Medulla oblongata (tissue), 1 donor: ENCODE measurements at regions not wholly inside any gene's neighbourhood (a gene's known extent, or its start where the extent isn't known, plus 50 kb on each side); places are given as distances from the start of the nearest gene placed in this dataset.
"Not testable (repeated sequence)": the region's sequence is repeated elsewhere in the genome, so short reads cannot be mapped to it uniquely, and the experiment has no call there.

Experiments used
- DNase-seq: peaks from one replicate; pipeline ENCODE4 v3.0.0-alpha.2; 2015; ENCODE audit errors: extremely low spot score

DNA sequence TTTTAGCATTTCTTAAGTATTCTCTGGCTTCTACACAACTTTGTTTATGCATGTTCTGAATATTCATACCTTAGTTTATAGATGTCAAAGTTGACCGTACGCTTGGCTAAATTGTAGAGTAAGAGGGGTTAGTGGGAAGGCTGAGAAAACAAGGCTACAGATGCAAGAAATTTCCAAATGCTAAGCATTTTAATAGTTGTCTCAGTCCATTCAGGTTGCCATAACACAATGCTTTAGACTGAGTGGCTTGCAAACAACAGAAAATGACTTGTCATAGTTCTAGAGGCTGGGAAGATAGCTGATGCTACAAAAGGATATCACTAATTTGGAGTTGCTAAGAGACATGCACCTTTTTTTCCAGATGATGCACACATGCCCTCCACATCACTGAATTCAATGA is 53.0 kb upstream of the C1QTNF3 start:
- DNase-seq: not testable (repeated sequence)

DNA sequence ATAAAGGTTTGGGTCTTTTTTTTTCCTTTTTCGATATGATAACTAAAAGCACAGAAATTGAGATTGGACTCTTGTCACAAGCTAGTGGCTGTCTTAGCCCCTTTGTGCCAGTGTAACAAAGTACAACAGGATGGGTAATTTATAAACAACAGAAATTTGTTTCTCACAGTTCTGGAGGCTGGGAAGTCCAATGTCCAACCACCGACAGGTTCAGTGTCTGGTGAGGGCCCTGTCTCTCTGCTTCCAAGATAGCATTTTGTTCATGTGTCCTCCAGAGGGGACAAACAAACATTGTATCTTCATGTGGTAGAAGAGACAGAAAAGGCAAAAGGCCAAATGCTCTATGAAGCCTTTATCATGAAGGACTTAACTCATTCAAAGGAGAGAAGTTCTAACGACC is 56.9 kb upstream of the C1QTNF3 start:
- not testable (repeated sequence) for DNase-seq

DNA sequence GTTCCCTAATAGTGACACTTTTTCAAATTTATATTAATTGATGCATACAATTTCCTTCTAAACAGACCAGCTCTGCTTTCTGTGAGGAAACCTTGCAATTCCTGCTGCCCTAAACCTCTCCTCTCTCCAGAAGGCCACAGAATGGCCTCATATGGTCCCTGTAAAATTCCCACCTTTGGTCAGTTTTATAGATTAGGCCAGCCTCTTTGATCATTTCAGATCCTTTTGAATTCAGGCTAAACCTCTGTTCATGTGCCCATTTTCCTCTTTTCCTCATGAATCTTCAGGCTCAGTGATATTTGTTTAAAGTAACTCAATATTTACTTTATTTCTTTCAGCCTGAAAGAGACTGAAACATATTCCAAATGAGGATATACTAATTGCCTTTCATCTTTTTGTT is 58.6 kb upstream of the C1QTNF3 start:
- DNase-seq: not testable (repeated sequence)

DNA sequence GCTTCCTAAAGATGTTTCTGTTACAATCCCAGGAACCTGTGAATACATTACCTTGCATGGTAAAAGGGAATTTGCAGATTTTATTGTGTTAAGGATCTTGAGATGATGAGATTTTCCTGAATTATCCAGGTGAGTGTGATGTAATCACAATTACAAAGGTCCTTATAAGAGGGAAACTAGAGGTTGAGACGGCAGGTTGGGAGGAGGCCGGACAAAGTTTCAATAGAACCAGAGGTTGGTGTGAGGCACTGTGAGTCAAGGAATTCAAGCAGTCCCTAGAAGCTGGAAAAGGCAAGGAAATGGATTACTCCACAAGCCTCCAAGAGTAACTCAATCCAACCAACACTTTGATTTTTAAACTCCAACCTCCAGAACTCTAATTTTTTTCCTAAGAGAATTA is 65.9 kb upstream of the C1QTNF3 start:
- DNase-seq: not testable (repeated sequence)

DNA sequence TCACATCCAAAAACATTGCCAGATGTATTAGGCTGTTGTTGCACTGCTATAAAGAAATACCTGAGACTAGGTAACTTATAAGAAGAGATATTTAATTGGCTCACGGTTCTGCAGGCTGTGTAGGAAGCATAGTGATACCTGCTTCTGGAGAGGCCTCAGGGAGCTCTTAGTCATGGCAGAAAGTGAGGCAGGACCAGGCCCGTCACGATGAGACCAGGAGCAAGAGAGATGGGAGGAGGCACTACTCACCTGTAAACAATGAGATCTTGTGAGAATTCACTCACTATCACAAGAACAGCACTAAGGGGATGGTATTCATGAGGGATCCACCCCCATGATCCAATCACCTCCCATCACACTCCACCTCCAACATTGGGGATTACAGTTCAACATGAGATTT is 81.3 kb upstream of the C1QTNF3 start:
- not testable (repeated sequence) for DNase-seq

DNA sequence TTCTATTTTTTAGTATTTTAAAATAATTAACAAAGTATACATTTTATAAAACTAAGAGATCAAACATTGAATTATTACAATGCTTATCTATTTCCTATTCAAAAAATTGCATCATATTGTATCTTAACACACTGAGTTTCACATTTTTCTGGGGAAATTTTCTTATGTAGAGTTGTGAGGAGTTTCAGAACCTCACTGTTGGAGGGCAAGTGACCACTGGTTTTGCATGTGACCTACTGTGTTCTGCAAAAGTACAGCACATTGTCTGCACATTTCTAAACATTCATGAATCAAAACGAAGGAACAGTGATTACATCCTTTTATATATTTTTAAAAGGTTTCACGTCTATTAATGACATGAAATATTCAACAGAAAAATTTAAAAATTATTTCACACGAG is 82.3 kb upstream of the C1QTNF3 start:
- DNase-seq: not testable (repeated sequence)

DNA sequence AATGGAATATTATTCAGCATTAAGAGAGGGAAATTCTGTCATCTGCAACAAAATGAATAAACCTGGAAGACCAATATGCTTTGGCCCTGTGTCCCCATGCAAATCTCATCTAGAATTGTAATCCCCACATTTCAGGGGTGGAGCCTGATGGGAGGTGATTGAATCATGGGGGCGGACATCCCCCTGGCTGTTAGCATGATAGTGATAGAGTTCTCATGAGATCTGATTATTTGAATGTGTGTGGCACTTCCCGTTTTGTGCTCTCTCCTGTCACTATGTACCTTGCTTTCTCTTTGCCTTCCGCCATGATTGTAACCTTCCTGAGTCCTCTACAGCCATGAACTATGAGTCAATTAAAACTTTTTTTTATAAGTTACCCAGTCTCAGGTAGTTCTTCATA is 83.7 kb upstream of the C1QTNF3 start:
- DNase-seq: not testable (repeated sequence)

DNA sequence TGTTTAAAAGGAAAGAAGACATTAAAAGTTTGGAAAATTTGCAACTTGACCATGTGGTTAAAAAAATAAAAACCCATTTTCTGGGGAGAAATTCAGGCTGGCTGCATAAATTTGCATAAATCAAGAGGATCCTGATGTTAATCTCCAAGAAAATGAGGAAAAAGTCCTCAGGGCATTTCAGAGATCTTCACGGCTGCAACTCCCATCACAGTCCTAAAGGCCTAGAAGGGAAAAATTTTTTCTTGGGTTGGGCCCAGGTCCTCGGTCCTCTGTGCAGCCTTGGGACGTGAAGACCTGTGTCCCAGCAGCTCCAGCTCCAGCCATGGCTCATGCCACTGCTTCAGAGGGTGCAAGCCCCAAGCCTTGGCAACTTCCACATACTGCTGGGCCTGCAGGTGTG is 84.8 kb upstream of the C1QTNF3 start:
- not testable (repeated sequence) for DNase-seq

DNA sequence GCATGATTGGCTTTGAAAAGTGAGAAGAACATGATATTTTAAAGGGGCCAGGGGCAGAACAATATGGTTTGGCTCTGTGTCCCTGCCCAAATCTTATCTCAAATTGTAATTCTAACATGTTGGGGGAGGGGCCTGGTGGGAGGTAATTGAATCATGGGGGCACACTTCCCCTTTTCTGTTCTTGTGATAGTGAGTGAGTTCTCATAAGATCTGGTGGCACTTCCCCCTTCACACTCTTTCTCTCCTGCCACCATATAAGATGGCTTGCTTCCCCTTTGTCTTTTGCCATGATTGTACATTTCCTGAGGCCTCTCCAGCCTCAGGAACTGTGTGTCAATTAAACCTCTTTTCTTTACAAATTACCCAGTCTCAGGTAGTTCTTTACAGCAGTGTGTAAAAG is 85.9 kb upstream of the C1QTNF3 start:
- DNase-seq: not testable (repeated sequence)

DNA sequence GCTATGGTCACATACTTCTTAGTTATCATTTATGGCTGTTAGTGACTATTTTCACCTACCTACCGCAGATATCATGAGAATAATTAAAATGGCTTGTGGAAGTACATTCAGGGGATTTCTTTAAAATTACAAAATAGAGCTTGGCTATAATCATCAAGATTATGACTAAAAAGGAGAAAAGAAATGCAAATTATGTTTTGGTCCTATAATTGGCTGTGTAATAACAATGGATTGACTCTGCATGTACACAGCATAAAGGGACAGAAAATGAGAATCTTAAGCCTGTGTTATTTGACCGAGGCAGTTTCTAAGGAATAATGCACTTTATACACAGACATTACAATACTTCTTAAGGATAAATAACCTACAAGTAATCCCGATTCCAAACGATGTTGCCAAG is 112.0 kb upstream of the C1QTNF3 start:
- not testable (repeated sequence) for DNase-seq

DNA sequence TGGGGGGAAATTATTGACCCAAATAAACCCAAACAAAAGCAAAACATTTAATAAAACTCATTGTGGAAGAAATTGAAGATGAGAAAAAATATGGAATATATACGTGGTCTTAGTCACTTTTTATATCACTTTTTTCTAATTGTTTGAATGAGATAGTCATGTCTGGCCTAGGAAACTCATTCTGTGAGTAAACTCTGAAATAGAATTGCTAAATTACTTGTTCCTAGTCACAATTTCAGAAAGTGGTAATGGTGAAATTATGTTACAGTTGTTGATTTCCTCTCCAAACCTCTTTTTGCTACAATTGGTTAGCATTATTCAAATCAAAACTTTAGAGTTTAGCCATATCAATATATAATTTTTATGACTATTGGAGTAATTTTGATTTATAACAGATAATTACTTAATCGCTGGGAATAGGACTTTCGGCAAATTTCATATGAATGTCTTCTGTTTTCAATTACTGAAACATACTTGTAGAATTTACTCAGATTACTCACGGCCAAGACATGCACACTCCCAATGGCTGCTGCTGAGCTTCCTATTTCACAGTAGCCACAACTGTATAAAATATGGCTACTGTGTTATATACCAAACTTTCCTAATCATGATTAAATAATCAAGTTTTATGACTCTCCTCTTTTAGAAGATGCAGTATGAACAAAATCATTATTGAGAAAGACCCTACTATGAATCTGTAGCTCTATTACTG is 113.8 kb upstream of the C1QTNF3 start:
- DNase-seq: not testable (repeated sequence)

DNA sequence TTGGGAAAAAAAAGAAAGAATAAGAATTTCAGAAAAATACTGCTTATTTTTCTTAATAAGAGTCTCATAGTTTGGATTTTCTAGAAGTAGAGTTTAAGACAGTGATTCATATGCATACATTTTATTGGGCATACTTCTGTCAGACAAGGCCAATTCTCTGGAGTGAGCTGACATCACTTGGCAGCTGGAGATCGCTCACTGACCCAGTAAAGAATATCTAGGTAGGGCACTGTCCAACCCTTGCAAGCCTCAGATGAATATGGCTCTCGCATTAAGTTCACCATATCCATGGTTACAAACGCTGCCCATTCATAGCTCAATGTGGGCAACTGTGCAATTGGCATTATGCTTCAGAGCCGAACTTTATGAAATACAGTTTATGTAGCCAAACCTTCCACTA is 117.9 kb upstream of the C1QTNF3 start:
- DNase-seq: not testable (repeated sequence)

DNA sequence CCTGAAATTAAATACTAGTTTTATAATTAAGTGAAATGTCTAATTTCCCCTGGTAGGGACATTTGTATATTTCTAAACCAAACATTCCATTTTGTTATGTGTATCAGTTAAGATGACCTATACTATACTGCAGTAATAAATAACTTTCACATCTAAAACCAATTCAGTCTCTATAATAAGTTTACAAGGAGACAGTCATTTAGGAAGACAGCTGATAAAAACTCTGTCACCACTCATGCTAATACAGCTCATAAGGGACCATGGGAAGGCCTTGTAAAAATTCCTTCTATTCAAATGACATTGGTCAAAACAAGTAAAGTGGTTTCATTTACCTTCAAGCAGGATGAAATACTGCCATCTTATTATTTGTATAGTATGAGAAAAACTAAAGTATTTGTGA is 128.4 kb upstream of the C1QTNF3 start:
- not testable (repeated sequence) for DNase-seq

DNA sequence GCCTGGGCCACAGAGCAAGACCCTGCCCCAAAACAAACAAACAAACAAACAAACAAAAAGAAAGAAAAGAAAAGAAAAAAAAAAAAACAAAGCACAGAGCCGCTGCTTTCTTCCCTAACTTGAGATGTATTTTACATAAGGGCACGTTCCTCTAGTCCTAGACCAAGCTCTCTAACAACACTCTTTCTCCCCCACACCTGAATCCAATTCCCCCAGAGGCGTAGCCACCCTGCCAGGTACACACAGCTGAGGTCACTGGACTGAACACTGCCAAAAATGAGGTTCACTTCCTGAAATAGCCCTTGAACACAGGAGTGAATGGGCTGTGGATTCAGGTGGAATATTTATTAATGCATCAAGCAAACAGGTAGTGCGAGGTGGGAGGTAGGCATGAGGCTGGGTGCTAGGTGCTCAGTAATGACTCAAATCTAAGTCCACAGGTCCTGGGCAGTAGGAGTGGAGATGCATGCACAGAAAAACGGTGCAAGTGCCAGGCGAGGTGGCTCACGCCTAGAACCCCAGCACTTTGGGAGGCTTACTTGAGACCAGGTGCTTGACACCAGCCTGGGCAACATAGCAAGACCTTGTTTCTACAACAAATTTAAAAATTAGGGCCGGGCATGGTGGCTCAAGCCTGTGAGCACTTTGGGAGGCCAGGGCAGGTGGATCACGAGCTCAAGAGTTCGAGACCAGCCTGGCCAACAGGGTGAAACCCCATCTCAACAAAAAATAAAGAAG is 136.6 kb upstream of the C1QTNF3 start:
- DNase-seq: peak; percentile 9

DNA sequence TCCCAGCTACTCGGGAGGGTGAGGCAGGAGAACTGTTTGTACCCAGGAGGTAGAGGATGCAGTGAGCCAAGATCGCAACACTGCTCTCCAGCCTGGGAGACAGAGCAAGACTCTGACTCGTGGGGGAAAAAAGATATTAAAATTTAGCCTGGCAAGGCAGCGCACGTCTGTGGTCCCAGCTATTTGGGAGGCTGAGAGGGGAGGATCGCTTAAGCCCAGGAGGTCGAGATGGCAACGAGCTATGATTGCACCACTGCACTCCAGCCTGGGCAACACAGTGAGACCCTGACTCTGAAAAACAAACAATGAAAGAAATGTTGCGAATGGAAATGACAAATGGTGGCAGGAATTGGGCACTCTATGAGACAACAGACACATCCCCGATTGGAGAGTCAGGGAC is 137.2 kb upstream of the C1QTNF3 start:
- not testable (repeated sequence) for DNase-seq

DNA sequence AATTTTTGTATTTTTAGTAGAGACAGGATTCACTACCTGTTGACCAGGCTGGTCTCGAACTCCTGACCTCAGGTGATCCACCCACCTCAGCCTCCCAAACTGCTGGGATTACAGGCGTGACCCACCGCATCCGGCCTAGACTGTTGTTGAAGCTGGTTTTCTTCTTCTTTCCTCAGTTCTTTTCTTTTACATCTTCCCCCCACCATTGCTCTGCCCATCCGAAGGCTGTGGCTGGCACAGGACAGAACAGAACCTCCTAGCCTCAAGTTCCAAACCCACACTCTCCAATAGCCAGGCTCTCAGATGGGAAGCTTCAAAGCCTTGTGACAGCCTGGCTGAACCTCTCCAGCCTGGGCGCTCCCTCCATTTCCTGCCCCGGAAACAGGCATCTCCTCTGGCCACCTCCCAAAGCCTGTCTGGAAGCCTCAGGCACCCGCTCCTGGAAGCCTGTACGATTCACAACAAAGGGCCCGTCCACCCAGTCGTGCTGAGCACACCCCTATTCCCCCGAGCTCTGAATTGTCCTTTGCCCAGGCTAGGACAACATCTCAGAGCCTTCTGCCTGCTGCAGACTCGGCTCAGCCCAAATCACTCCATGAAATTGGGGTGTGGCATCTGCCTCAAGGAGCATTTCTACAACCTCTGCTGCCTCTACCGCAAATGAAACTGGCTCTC is 138.1 kb upstream of the C1QTNF3 start:
- DNase-seq: not testable (repeated sequence)

DNA sequence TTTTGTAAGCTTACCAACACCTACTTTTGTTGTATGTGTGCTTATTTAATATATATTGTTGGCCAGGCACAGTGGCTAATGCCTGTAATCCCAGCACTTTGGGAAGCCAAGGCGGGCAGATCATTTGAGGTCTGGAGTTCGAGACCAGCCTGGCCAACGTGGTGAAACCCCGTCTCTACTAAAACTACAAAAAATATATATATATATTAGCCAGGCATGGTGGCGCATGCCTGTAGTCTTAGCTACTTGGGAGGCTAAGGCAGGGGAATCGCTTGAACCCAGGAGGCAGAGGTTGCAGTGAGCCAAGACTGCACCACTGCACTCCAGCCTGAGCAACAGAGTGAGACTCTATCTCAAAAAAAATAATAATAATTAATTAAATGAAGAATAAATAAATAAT is 142.0 kb upstream of the C1QTNF3 start:
- DNase-seq: not testable (repeated sequence)

DNA sequence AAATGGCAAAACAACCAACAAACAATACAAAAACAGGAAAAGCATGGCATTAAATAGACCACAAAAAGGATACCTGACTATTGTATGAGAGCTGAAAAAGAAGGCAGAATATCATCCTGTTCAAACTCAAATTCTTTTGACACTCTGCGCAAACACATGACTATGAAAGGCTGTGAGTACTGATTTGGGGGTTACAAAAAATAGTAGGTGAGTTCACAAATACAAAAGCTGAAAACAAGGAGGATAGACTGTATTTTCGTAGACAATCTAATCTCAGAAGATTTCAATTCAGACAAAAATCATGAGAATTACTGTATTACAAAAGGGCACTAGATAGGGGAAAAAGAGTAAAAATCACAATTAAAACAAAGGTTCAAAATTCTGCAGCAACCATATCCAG is 142.6 kb upstream of the C1QTNF3 start:
- peak; percentile 44 for DNase-seq

DNA sequence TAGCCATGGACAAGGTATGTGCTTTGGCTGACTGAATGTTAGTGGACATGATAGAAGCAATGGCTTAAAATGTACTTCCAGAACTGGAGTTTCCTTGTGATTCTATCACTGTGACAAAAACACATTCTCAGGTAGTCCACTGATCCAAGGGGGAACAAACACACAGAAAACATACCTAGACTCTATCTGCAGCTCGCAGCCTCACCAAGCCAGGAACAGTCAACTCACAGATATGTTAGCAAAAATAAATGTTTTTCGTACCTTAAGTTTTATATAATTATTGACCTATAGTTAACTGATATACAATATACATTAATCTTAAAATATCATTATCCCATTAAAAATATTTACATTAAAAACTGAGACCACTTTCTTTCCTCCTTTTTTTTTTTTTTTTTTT is 143.1 kb upstream of the C1QTNF3 start:
- DNase-seq: not testable (repeated sequence)

DNA sequence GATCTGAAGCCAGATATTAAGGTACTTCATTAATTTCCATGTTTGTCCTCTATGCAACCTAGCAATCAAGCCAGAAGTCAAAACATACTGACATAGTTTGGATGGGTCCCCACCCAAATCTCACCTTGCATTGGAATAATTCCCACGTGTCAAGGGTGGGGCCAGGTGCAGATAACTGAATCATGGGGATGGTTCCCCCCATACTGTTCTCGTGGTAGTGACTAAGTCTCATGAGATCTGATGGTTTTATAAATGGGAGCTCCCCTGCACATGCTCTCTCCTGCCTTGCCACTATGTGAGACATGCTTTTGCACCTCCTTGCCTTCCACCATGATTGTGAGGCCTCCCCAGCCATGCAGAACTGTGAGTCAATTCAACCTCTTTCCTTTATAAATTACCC is 143.9 kb upstream of the C1QTNF3 start:
- DNase-seq: peak; percentile 2

DNA sequence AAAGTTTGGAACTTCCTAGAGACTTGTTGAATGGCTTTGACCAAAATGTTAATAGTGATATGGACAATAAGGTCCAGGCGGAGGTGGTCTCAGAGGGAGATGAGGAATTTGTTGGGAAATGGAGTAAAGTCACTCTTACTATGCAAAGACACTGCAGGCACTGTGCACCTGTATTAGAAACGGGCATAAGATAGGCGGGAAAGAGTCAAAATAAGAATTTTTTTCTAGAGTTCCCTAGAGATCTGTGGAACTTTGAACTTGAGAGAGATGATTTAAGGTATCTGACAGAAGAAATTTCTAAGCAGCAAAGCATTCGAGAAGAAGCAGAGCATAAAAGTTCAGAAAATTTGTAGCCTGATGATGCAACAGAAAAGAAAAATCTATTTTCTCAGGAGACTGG is 144.4 kb upstream of the C1QTNF3 start:
- not testable (repeated sequence) for DNase-seq

DNA sequence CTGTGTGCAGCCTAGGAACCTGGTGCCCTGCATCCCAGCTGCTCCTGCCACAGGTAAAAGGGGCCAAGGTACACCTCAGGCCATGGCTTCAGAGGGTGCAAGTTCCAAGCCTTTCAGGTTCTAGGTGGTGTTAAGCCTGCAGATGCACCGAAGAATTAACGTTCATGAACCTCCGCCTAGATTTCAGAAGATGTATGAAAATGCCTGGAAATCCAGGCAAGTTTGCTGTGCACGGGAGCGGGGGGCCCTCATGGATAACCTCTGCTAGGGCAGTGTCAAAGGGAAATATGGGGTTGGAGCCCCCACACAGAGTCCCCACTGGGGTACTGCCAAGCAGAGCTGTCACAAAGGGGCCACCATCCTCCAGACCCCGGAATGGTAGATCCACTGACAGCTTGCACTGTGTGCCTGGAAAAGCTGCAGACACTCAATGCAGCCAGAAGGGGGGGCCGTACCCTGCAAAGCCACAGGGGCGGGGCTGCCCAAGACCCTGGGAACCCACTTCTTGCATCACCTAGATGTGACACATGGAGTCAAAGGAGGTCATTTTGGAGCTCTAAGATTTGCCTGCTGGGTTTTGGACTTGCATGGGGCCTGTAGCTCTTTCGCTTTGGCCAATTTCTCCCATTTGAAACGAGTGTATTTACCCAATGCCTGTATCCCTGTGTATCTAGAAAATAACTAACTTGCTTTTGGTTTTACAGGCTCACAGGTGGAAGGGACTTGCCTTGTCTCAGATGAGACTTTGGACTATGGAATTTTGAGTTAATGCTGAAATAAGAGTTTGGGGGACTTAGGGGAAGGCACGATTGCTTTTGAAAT is 145.2 kb upstream of the C1QTNF3 start:
- peak; percentile 56 for DNase-seq
